SK-N-SH (cell line): ENCODE measurements at regions not wholly inside any gene's neighbourhood (a gene's known extent, or its start where the extent isn't known, plus 50 kb on each side); places are given as distances from the start of the nearest gene placed in this dataset.

Source experiments
- CTCF ChIA-PET: fragments of 300-600, 350-600 bp; formaldehyde crosslinking; extraction: SDS; loops from one replicate; lab custom pipeline; 2021; lab: Yijun Ruan, JAX
- POLR2A ChIA-PET: fragments of 350-600 bp; sonication (Branson Sonifier 250); formaldehyde crosslinking; extraction: SDS; loops from one replicate; lab custom pipeline; 2020; ENCODE audit warnings: antibody characterized with exemption, inconsistent platforms; lab: Yijun Ruan, JAX
- DNase-seq: peaks from one replicate; pipeline ENCODE4 v3.0.0; 2012
- H2AFZ ChIP-seq: fragments of 200-600 bp; sonication (generic); 2 replicates; pipeline ENCODE4 v1.8.1; 2016; ENCODE audit warnings: antibody characterized with exemption, mild to moderate bottlenecking, low read depth
- H3F3A ChIP-seq: fragments of 200-600 bp; sonication (generic); replicated peaks from 2 replicates; pipeline ENCODE3; 2016; ENCODE audit warnings: antibody characterized with exemption, mild to moderate bottlenecking; ENCODE audit not compliant: insufficient read depth
- H3K27ac ChIP-seq, 2 experiments: fragments of 200-500 bp in 1 of 2; fragments of 200-600 bp in 1 of 2; sonication (Bioruptor generic) in 1 of 2; sonication (generic), shearing (Covaris generic) in 1 of 2; 2 replicates each; pipeline versions ENCODE4 v1.5.1 to v1.6.1; 2014 to 2016; ENCODE audit warnings: low read depth in 2 of 2, inconsistent platforms in 1 of 2, low read length in 1 of 2, mild to moderate bottlenecking in 1 of 2, mixed read lengths in 1 of 2
- H3K27me3 ChIP-seq: fragments of 200-600 bp; sonication (generic), shearing (Covaris generic); 2 replicates; pipeline ENCODE4 v1.6.1; 2016; ENCODE audit warnings: mixed run types; ENCODE audit not compliant: insufficient read depth
- H3K36me3 ChIP-seq, 2 experiments: fragments of 200-500 bp in 1 of 2; fragments of 200-600 bp in 1 of 2; sonication (Bioruptor generic) in 1 of 2; sonication (generic) in 1 of 2; replicated peaks in 1 of 2; 2 replicates each; pipeline versions ENCODE3 to v1.5.1; 2014 to 2016; ENCODE audit warnings: low read length in 1 of 2, mild to moderate bottlenecking in 1 of 2; ENCODE audit not compliant: insufficient read depth in 2 of 2, control insufficient read depth in 1 of 2
- H3K4me1 ChIP-seq, 2 experiments: fragments of 200-500 bp in 1 of 2; fragments of 200-600 bp in 1 of 2; sonication (Bioruptor generic) in 1 of 2; sonication (generic), shearing (Covaris generic) in 1 of 2; 2 replicates each; pipeline versions ENCODE4 v1.5.1 to v1.6.1; 2014 to 2016; ENCODE audit warnings: low read depth in 1 of 2, low read length in 1 of 2, mixed run types in 1 of 2; ENCODE audit not compliant: insufficient read depth in 2 of 2, control insufficient read depth in 1 of 2
- H3K4me2 ChIP-seq: fragments of 200-600 bp; sonication (generic), shearing (Covaris generic); 2 replicates; pipeline ENCODE4 v1.6.1; 2017; ENCODE audit warnings: mixed run types
- H3K4me3 ChIP-seq, 2 experiments: fragments of 200-500 bp in 1 of 2; fragments of 200-600 bp in 1 of 2; sonication (Bioruptor generic) in 1 of 2; sonication (generic), shearing (Covaris generic) in 1 of 2; 2 replicates each; pipeline versions ENCODE4 v1.5.1 to v1.8.1; 2014 to 2016; ENCODE audit warnings: low read depth in 2 of 2, inconsistent platforms in 1 of 2, low read length in 1 of 2, mild to moderate bottlenecking in 1 of 2, mixed read lengths in 1 of 2, moderate library complexity in 1 of 2
- H3K79me2 ChIP-seq: fragments of 200-600 bp; sonication (generic); 2 replicates; pipeline ENCODE4 v1.8.1; 2017; ENCODE audit warnings: mild to moderate bottlenecking; ENCODE audit not compliant: insufficient read depth
- H3K9ac ChIP-seq: fragments of 200-600 bp; sonication (generic); 2 replicates; pipeline ENCODE4 v1.6.1; 2017; ENCODE audit warnings: mixed run types
- H3K9me2 ChIP-seq: fragments of 200-600 bp; sonication (generic); 2 replicates; pipeline ENCODE4 v1.6.1; 2017; ENCODE audit warnings: mixed run types
- H3K9me3 ChIP-seq: fragments of 200-600 bp; sonication (generic); 2 replicates; pipeline ENCODE4 v1.6.1; 2017; ENCODE audit warnings: mixed run types, mild to moderate bottlenecking, moderate library complexity
- H4K20me1 ChIP-seq: fragments of 200-600 bp; sonication (generic); 2 replicates; pipeline ENCODE4 v1.6.1; 2017; ENCODE audit warnings: mild to moderate bottlenecking, mixed run types; ENCODE audit not compliant: insufficient read depth
- CHD2 ChIP-seq: fragments of 150-350 bp; IDR thresholded peaks from 2 replicates; pipeline ENCODE4 v1.6.1; 2018; ENCODE audit warnings: low read length; ENCODE audit not compliant: partially characterized antibody
- EP300 ChIP-seq, 2 experiments: IDR thresholded peaks; 2 replicates each; pipeline versions ENCODE4 v1.4.0 to v1.6.1; 2012; ENCODE audit warnings: borderline replicate concordance in 1 of 2, low read depth in 1 of 2, low read length in 1 of 2
- FOSL2 ChIP-seq: IDR thresholded peaks from 2 replicates; pipeline ENCODE4 v1.4.0; 2012; ENCODE audit warnings: low read depth, mild to moderate bottlenecking, moderate library complexity, borderline replicate concordance
- FOXJ3 ChIP-seq: sonication (generic); formaldehyde crosslinking; IDR thresholded peaks from 2 replicates; pipeline ENCODE4 v1.5.1; 2020; ENCODE audit warnings: mild to moderate bottlenecking, missing genetic modification reagents
- FOXM1 ChIP-seq: IDR thresholded peaks from 2 replicates; pipeline ENCODE4 v1.4.0; 2012; ENCODE audit warnings: low read depth, mild to moderate bottlenecking
- MEF2A ChIP-seq: IDR thresholded peaks from 2 replicates; pipeline ENCODE4 v1.4.0; 2012; ENCODE audit warnings: low read depth, borderline replicate concordance
- MXI1 ChIP-seq: IDR thresholded peaks from 2 replicates; pipeline ENCODE4 v1.6.1; 2012; ENCODE audit warnings: mild to moderate bottlenecking, low read depth, low read length, improper control_type of control experiment
- NFIC ChIP-seq: IDR thresholded peaks from 2 replicates; pipeline ENCODE4 v1.4.0; 2012; ENCODE audit warnings: borderline replicate concordance
- POLR2AphosphoS5 ChIP-seq: IDR thresholded peaks from 2 replicates; pipeline ENCODE4 v1.6.1; 2012; ENCODE audit warnings: low read depth, low read length
- SIN3A ChIP-seq: IDR thresholded peaks from 2 replicates; pipeline ENCODE4 v1.6.1; 2012; ENCODE audit warnings: low read depth, mild to moderate bottlenecking, low read length, moderate library complexity, borderline replicate concordance
- TAF1 ChIP-seq: IDR thresholded peaks from 2 replicates; pipeline ENCODE4 v1.6.1; 2012; ENCODE audit warnings: low read depth, mild to moderate bottlenecking, low read length, moderate library complexity, borderline replicate concordance
- WGBS: methylation state at CpG from one replicate; pipeline ENCODE4 v1.1.6; 2017; ENCODE audit warnings: low lambda C conversion rate; 5-methylcytosine and 5-hydroxymethylcytosine counted together
- TF ChIP-seq, protein P1 (sequence below): IDR thresholded peaks from 2 replicates; pipeline ENCODE4 v1.4.0; 2012; ENCODE audit warnings: low read depth, borderline replicate concordance
- TF ChIP-seq, protein P2 (sequence below): fragments of 200-600 bp; sonication (generic); IDR thresholded peaks from 2 replicates; pipeline ENCODE4 v1.6.1; 2017; ENCODE audit warnings: antibody characterized with exemption, mild to moderate bottlenecking, moderate library complexity
- TF ChIP-seq, protein P3 (sequence below): IDR thresholded peaks from 2 replicates; pipeline ENCODE4; 2012

DNA sequence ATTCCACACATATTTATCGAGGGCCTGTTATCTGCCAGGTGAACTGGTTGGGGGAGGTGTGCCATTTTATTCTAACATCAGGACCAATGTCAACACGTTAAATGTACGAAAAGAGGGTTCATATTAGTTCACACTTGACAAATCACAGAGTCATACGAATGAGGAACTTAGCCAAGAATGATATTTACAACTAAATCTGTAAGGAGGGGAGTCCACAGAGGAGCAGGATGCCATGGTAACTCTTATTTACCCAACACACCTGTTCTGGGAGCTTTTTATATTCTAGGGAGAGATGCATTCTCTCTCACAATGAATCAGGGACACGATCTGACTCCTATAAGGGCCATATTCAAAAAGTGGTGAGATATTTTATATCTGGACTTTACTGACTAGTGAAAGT, 144.1 kb downstream of the CDC42EP3 start:
- Histone ChIP-seq H4K20me1 (no peaks in the 10 kb centered on the region), H3K27me3 (no peaks in the 10 kb centered on the region), H3K36me3 (no peaks in the 10 kb centered on the region), H3F3A (no peaks in the 10 kb centered on the region), H2AFZ (no peak overlapping the region), H3K9ac (no peak overlapping the region)
- DNase-seq: no peak
- POLR2A ChIA-PET: no interaction called here
- TF ChIP-seq MXI1 (no peak), FOXM1 (no peak), POLR2AphosphoS5 (no peak), MEF2A (no peak), TAF1 (no peak), NFIC (no peak), FOSL2 (no peak), SIN3A (no peak), CHD2 (no peak)
- TF ChIP-seq, protein P1, sequence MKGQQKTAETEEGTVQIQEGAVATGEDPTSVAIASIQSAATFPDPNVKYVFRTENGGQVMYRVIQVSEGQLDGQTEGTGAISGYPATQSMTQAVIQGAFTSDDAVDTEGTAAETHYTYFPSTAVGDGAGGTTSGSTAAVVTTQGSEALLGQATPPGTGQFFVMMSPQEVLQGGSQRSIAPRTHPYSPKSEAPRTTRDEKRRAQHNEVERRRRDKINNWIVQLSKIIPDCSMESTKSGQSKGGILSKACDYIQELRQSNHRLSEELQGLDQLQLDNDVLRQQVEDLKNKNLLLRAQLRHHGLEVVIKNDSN: no peak
- TF ChIP-seq, protein P2, sequence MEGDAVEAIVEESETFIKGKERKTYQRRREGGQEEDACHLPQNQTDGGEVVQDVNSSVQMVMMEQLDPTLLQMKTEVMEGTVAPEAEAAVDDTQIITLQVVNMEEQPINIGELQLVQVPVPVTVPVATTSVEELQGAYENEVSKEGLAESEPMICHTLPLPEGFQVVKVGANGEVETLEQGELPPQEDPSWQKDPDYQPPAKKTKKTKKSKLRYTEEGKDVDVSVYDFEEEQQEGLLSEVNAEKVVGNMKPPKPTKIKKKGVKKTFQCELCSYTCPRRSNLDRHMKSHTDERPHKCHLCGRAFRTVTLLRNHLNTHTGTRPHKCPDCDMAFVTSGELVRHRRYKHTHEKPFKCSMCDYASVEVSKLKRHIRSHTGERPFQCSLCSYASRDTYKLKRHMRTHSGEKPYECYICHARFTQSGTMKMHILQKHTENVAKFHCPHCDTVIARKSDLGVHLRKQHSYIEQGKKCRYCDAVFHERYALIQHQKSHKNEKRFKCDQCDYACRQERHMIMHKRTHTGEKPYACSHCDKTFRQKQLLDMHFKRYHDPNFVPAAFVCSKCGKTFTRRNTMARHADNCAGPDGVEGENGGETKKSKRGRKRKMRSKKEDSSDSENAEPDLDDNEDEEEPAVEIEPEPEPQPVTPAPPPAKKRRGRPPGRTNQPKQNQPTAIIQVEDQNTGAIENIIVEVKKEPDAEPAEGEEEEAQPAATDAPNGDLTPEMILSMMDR: no peak
- TF ChIP-seq, all 33 proteins: peak for 0
- Histone ChIP-seq H3K4me2 (no peak overlapping the region), H3K9me2 (no peaks in the 10 kb centered on the region), H3K4me1 (peaks cover 0 to 4% of the 10 kb centered on the region in 2 experiments; a peak in 3 of 4 replicates), H3K4me3 (no peak overlapping the region), H3K9me3 (no peaks in the 10 kb centered on the region), H3K79me2 (no peaks in the 10 kb centered on the region), H3K27ac (no peak overlapping the region)
- CTCF ChIA-PET: interaction anchor here (0.9 kb wide), 1 partner anchor 26 kb away, joined by 4 read pairs; no protein-coding TSS in a partner anchor
- WGBS: 74% methylated on average over 5 of the region's 5 CpGs

- no peak overlapping the region for H2AFZ ChIP-seq
- POLR2A ChIA-PET: no interaction called here
- H3K9me3 ChIP-seq: no peaks in the 10 kb centered on the region
- H3F3A ChIP-seq: no peaks in the 10 kb centered on the region
- H3K4me3 ChIP-seq: no peak overlapping the region
- H4K20me1 ChIP-seq: no peaks in the 10 kb centered on the region
- H3K9me2 ChIP-seq: no peaks in the 10 kb centered on the region
- H3K36me3 ChIP-seq: no peaks in the 10 kb centered on the region
- no peak overlapping the region for H3K9ac ChIP-seq
- H3K4me2 ChIP-seq: no peak overlapping the region
- TF ChIP-seq FOXJ3 (CRISPR knock-in tag) (no peak), EP300 (IDR thresholded peaks at IDR 0.05; ENCODE audit: borderline replicate concordance in 1 of 2, low read depth in 1 of 2, low read length in 1 of 2) (0 out of 4 replicates have a peak, but pooled peaks of 1 of the 2 experiments have one; percentile 25), FOSL2 (no peak)
- TF ChIP-seq, protein P3, sequence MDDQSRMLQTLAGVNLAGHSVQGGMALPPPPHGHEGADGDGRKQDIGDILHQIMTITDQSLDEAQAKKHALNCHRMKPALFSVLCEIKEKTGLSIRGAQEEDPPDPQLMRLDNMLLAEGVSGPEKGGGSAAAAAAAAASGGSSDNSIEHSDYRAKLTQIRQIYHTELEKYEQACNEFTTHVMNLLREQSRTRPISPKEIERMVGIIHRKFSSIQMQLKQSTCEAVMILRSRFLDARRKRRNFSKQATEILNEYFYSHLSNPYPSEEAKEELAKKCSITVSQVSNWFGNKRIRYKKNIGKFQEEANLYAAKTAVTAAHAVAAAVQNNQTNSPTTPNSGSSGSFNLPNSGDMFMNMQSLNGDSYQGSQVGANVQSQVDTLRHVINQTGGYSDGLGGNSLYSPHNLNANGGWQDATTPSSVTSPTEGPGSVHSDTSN: no peak
- H3K27me3 ChIP-seq: no peaks in the 10 kb centered on the region
- 91% methylated on average over 1 of the region's 1 CpG for WGBS
- CTCF ChIA-PET: interaction anchor here (1.0 to 2.0 kb wide), 4 partner anchors 10 to 134 kb away, joined by 3 to 7 read pairs (median 4); no protein-coding TSS in a partner anchor
- H3K4me1 ChIP-seq: peaks cover 0 to 2% of the 10 kb centered on the region in 2 experiments; a peak in 1 of 4 replicates
- H3K27ac ChIP-seq: no peak overlapping the region
- H3K79me2 ChIP-seq: no peaks in the 10 kb centered on the region
- no peak for DNase-seq
Observed at GRCh38 chr2:37529830-37530415, 141.5 kb downstream of the CDC42EP3 start.
